ENCODE measurements at regions not wholly inside any gene's neighbourhood (a gene's known extent, or its start where the extent isn't known, plus 50 kb on each side); places are given as distances from the start of the nearest gene placed in this dataset.

DNA sequence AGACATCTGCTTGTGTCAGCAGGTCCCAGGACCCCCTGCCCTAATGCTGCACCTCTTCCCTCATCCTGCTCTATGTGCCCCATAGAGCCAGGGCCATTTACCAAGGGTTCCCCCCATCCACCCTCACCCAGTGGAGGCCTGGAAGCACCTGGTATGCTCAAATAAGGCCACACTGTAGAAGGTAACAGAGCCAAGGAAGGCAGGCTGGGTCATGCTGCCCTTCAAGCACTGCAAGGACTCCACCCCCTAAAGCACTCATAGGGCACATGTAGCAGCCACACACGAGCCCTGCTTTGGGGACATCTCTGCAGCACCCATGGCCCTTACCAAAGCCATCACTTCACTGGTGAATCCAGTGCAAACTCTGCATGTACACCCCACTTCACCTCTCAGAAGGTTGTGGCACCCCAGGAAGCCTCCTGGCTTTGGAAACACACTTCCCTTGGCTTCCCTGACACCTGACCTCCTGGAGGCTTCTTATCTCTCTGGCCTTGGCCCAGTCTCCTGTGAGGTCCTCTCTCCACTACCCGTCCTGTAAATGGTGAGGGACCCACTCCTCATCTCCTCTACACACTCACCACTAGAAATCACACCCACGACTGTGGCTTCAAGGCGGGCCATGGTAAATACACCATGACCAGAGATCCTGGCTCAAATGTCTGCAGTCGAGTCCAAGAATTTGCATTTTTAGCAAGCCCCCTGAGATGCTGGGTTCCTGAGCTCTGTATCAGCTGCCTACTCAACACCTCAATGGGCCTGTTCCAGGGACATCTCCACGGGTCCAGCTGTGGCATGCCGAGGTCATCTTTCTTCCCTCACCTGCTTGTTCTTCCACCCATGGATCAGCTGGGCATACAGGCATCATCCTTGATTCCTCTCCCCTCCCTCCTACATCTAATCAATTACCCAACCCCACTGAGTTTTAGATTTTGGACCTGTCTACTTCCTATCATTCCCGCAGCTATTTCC, 80.9 kb upstream of the DOCK9 start:
- Mint-ChIP-seq H3K36me3 (ENCODE audit: insufficient read depth in 2 of 2) (peaks cover 2 to 3% of the 10 kb centered on the region in 2 donors), H3K4me3 (no peak overlapping the region), H3K27ac (no peak overlapping the region), H3K4me1 (ENCODE audit: low read depth) (peaks cover 62% of the 10 kb centered on the region), H3K9me3 (no peaks in the 10 kb centered on the region), H3K27me3 (ENCODE audit: low read depth) (no peaks in the 10 kb centered on the region)
- DNase-seq (no peak), ATAC-seq (replicated peaks in 1 of 2) (peak in 1 of 2 donors; percentile 28)

GRCh38 chr13:99059498-99060075, 81.7 kb upstream of the DOCK9 start:
- ATAC-seq (replicated peaks in 1 of 2) (no peak), DNase-seq (no peak)
- peaks cover 4% of the 10 kb centered on the region in 2 donors for H3K36me3 Mint-ChIP-seq (ENCODE audit: insufficient read depth in 2 of 2)
- H3K27ac Mint-ChIP-seq, result peak overlapping the region; percentile 14
- H3K4me1 Mint-ChIP-seq (ENCODE audit: low read depth), result peaks cover 62% of the 10 kb centered on the region
- H3K27me3 Mint-ChIP-seq (ENCODE audit: low read depth), result no peaks in the 10 kb centered on the region
- no peak overlapping the region for H3K4me3 Mint-ChIP-seq
- no peaks in the 10 kb centered on the region for H3K9me3 Mint-ChIP-seq

DNA sequence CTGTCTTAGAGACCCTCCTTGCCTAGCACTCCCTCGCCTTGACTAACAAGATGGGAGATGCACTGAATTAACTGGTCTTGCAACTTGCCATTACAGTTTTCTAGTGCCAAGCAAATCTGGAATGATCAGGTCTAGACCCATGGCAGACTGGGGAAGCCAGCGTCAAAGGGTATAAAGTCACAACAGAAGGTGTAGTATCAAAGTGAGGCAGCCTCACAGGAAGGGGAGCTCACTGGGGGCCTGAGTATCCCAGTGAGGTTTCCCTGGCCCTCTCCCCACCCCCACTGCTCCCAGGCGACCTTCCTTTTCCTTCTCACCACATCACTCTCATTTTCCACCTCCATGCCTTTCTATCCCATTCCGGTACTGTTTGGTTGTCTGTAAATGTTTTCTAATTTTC, 83.5 kb upstream of the DOCK9 start:
- H3K27ac Mint-ChIP-seq, result no peak overlapping the region
- H3K4me1 Mint-ChIP-seq (ENCODE audit: low read depth), result peaks cover 67% of the 10 kb centered on the region
- no peaks in the 10 kb centered on the region for H3K27me3 Mint-ChIP-seq (ENCODE audit: low read depth)
- no peak for ATAC-seq (replicated peaks in 1 of 2)
- H3K36me3 Mint-ChIP-seq (ENCODE audit: insufficient read depth in 2 of 2), result peaks cover 6% of the 10 kb centered on the region in 2 donors
- no peak overlapping the region for H3K4me3 Mint-ChIP-seq
- no peak for DNase-seq
- no peaks in the 10 kb centered on the region for H3K9me3 Mint-ChIP-seq

- DNase-seq, result no peak
- Mint-ChIP-seq H3K4me3 (peak overlapping the region in 1 of 2 donors; percentile 0), H3K4me1 (ENCODE audit: low read depth) (peaks cover 79% of the 10 kb centered on the region), H3K36me3 (ENCODE audit: insufficient read depth in 2 of 2) (peaks cover 6% of the 10 kb centered on the region in 2 donors), H3K27me3 (ENCODE audit: low read depth) (no peaks in the 10 kb centered on the region), H3K9me3 (no peaks in the 10 kb centered on the region), H3K27ac (peak overlapping the region; percentile 21)
- no peak for ATAC-seq (replicated peaks in 1 of 2)
Observed at GRCh38 chr13:99062593-99062992, 84.7 kb upstream of the DOCK9 start.

- DNase-seq (no peak), ATAC-seq (replicated peaks in 1 of 2) (no peak)
- Mint-ChIP-seq H3K4me1 (ENCODE audit: low read depth) (peaks cover 84% of the 10 kb centered on the region), H3K27ac (peak overlapping the region; percentile 21), H3K4me3 (peak overlapping the region in 1 of 2 donors; percentile 0), H3K9me3 (no peaks in the 10 kb centered on the region), H3K27me3 (ENCODE audit: low read depth) (no peaks in the 10 kb centered on the region), H3K36me3 (ENCODE audit: insufficient read depth in 2 of 2) (peaks cover 6% of the 10 kb centered on the region in 2 donors)
Observed at GRCh38 chr13:99063178-99063577, 85.3 kb upstream of the DOCK9 start.

DNA sequence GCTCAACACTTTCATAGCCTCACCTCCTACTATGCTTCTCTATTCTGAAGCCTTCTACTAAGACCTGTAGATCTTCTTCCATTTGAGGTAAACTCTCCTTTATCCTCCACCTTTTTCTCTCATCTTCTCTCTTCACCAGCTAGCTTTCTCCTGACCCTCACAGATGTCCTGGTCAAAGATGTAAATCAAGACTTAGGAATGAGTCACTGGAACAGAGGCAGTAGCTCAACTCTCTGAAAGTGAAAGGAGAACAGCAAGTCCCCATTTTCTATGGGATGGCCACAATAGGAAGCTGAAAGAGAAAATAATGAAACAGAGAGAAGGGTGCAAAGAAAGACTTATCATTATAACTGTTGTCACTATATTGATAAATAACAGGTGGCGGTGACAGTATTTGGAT, 86.1 kb upstream of the DOCK9 start:
- peak in 1 of 2 donors; percentile 48 for ATAC-seq (replicated peaks in 1 of 2)
- Mint-ChIP-seq H3K9me3 (no peaks in the 10 kb centered on the region), H3K27ac (peak overlapping the region; percentile 28), H3K36me3 (ENCODE audit: insufficient read depth in 2 of 2) (peaks cover 6% of the 10 kb centered on the region in 2 donors), H3K4me1 (ENCODE audit: low read depth) (peaks cover 80% of the 10 kb centered on the region), H3K4me3 (peak overlapping the region; percentile 23), H3K27me3 (ENCODE audit: low read depth) (no peaks in the 10 kb centered on the region)
- no peak for DNase-seq

- ATAC-seq (replicated peaks in 1 of 2) (no peak), DNase-seq (no peak)
- H3K27ac Mint-ChIP-seq, result no peak overlapping the region
- peaks cover 6% of the 10 kb centered on the region in 2 donors for H3K36me3 Mint-ChIP-seq (ENCODE audit: insufficient read depth in 2 of 2)
- no peaks in the 10 kb centered on the region for H3K9me3 Mint-ChIP-seq
- peaks cover 73% of the 10 kb centered on the region for H3K4me1 Mint-ChIP-seq (ENCODE audit: low read depth)
- H3K27me3 Mint-ChIP-seq (ENCODE audit: low read depth), result no peaks in the 10 kb centered on the region
- peak overlapping the region in 1 of 2 donors; percentile 8 for H3K4me3 Mint-ChIP-seq
Observed at GRCh38 chr13:99064624-99065234, 86.9 kb upstream of the DOCK9 start.

GRCh38 chr13:99065235-99066015, 87.6 kb upstream of the DOCK9 start:
- H3K4me1 Mint-ChIP-seq (ENCODE audit: low read depth), result peaks cover 73% of the 10 kb centered on the region
- no peaks in the 10 kb centered on the region for H3K27me3 Mint-ChIP-seq (ENCODE audit: low read depth)
- no peaks in the 10 kb centered on the region for H3K9me3 Mint-ChIP-seq
- no peak for ATAC-seq (replicated peaks in 1 of 2)
- H3K4me3 Mint-ChIP-seq, result peak overlapping the region; percentile 8 to 36
- H3K36me3 Mint-ChIP-seq (ENCODE audit: insufficient read depth in 2 of 2), result peaks cover 6% of the 10 kb centered on the region in 2 donors
- no peak for DNase-seq
- peak overlapping the region; percentile 48 for H3K27ac Mint-ChIP-seq

DNA sequence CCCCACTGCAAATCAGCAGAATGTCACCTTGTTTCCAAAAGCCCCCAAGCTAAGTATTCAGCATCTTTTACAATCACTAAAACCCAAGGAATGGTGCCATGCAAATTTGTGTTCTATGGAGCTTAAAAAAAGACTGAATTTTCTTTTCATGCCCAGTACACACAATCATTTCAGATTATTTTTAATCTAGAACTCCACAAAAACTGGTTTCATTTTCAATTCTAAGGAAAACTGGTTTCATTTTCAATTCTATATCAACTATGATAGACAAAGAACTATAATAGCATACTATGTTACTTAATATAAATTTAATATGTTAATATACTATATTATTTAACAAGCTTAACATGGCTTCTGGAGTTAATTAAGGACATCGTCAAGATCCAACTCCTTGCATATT, 88.4 kb upstream of the DOCK9 start:
- DNase-seq (no peak), ATAC-seq (replicated peaks in 1 of 2) (no peak)
- Mint-ChIP-seq H3K27me3 (ENCODE audit: low read depth) (no peaks in the 10 kb centered on the region), H3K27ac (peak overlapping the region; percentile 48), H3K4me1 (ENCODE audit: low read depth) (peaks cover 68% of the 10 kb centered on the region), H3K36me3 (ENCODE audit: insufficient read depth in 2 of 2) (peaks cover 6% of the 10 kb centered on the region in 2 donors), H3K4me3 (peak overlapping the region in 1 of 2 donors; percentile 36), H3K9me3 (no peaks in the 10 kb centered on the region)

- DNase-seq, result no peak
- no peak for ATAC-seq (replicated peaks in 1 of 2)
- peaks cover 8 to 9% of the 10 kb centered on the region in 2 donors for H3K36me3 Mint-ChIP-seq (ENCODE audit: insufficient read depth in 2 of 2)
- H3K4me1 Mint-ChIP-seq (ENCODE audit: low read depth), result peaks cover 64% of the 10 kb centered on the region
- peak overlapping the region; percentile 15 to 53 for H3K4me3 Mint-ChIP-seq
- no peaks in the 10 kb centered on the region for H3K9me3 Mint-ChIP-seq
- peak overlapping the region; percentile 68 for H3K27ac Mint-ChIP-seq
- H3K27me3 Mint-ChIP-seq (ENCODE audit: low read depth), result no peaks in the 10 kb centered on the region
Observed at GRCh38 chr13:99067159-99067985, 89.5 kb upstream of the DOCK9 start.

GRCh38 chr13:99071211-99071610, 93.3 kb upstream of the DOCK9 start:
- DNase-seq, result no peak

DNA sequence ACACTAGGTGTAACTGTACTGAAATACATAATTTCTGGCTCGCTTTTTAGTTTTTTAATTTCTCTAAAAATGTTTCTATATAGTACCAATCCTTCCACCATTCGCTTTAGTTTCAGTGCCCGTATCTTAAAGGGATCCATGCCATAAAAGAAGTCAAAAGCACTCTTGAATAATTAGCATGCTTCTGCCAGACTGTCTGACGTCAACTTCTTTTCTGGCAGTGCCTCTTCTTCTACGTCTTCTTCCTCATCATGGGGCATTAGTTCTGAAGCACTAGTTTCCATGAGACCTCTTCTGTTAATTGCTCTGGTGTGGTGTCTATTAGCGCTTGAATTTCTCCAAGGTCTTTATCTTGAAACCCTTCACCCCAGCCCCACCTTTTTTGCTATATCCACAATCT, 93.8 kb upstream of the DOCK9 start:
- Mint-ChIP-seq H3K27ac (no peak overlapping the region), H3K4me1 (ENCODE audit: low read depth) (peaks cover 51% of the 10 kb centered on the region)
- no peak for ATAC-seq (replicated peaks in 1 of 2)

More at GRCh38 chr13:99071211-99071610, 93.3 kb upstream of the DOCK9 start:
- H3K36me3 Mint-ChIP-seq (ENCODE audit: insufficient read depth in 2 of 2), result peaks cover 15 to 24% of the 10 kb centered on the region in 2 donors
- H3K9me3 Mint-ChIP-seq, result peaks cover 4 to 6% of the 10 kb centered on the region in 2 donors
- no peak for ATAC-seq (replicated peaks in 1 of 2)
- H3K4me3 Mint-ChIP-seq, result no peak overlapping the region
- no peak overlapping the region for H3K27ac Mint-ChIP-seq
- peaks cover 51% of the 10 kb centered on the region for H3K4me1 Mint-ChIP-seq (ENCODE audit: low read depth)
- H3K27me3 Mint-ChIP-seq (ENCODE audit: low read depth), result no peaks in the 10 kb centered on the region

More for the DNA sequence above, 93.8 kb upstream of the DOCK9 start:
- Mint-ChIP-seq H3K4me3 (no peak overlapping the region), H3K9me3 (peaks cover 4 to 6% of the 10 kb centered on the region in 2 donors), H3K27me3 (ENCODE audit: low read depth) (no peaks in the 10 kb centered on the region), H3K36me3 (ENCODE audit: insufficient read depth in 2 of 2) (peaks cover 18 to 28% of the 10 kb centered on the region in 2 donors)
- no peak for DNase-seq
